ENCODE measurements at regions not wholly inside any gene's neighbourhood (a gene's known extent, or its start where the extent isn't known, plus 50 kb on each side); places are given as distances from the start of the nearest gene placed in this dataset.
A peak's percentile ranks its signal among the peaks of the same experiment; 100 is the strongest.
"Not testable (repeated sequence)": the region's sequence is repeated elsewhere in the genome, so short reads cannot be mapped to it uniquely, and the experiment has no call there.

GRCh38 chr5:23677996-23678395, 170.6 kb downstream of the PRDM9 start:
- no peak for DNase-seq
- H3K36me3 ChIP-seq: no peaks in the 10 kb centered on the region
- no peak overlapping the region for H3K4me3 ChIP-seq
- no peaks in the 10 kb centered on the region for H3K27me3 ChIP-seq
- peaks cover 3% of the 10 kb centered on the region for H3K9me3 ChIP-seq

DNA sequence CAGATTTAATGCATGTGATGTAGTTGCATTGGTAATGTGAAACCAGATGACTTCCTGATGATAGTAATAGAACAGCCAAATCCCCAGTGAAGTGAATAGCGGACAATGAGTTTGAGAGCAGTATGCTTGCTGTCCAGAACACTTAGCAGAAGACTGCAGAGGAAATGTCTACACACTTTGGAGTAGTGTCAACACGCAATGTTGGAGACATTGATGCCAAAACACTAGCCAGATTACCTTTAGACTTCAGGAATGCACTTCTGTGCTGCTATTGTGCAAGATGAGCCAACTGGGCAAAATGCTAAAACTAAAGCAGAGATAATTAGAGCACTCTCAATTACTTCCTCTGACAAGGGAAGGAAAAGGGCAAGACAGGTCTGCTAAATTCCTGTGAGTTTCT, 176.7 kb downstream of the PRDM9 start:
- no peaks in the 10 kb centered on the region for H3K36me3 ChIP-seq
- DNase-seq: no peak
- no peak overlapping the region for H3K4me3 ChIP-seq
- H3K27me3 ChIP-seq: no peaks in the 10 kb centered on the region
- H3K9me3 ChIP-seq: peaks cover under 1% of the 10 kb centered on the region; the same call in 1 of the 2 replicates

DNA sequence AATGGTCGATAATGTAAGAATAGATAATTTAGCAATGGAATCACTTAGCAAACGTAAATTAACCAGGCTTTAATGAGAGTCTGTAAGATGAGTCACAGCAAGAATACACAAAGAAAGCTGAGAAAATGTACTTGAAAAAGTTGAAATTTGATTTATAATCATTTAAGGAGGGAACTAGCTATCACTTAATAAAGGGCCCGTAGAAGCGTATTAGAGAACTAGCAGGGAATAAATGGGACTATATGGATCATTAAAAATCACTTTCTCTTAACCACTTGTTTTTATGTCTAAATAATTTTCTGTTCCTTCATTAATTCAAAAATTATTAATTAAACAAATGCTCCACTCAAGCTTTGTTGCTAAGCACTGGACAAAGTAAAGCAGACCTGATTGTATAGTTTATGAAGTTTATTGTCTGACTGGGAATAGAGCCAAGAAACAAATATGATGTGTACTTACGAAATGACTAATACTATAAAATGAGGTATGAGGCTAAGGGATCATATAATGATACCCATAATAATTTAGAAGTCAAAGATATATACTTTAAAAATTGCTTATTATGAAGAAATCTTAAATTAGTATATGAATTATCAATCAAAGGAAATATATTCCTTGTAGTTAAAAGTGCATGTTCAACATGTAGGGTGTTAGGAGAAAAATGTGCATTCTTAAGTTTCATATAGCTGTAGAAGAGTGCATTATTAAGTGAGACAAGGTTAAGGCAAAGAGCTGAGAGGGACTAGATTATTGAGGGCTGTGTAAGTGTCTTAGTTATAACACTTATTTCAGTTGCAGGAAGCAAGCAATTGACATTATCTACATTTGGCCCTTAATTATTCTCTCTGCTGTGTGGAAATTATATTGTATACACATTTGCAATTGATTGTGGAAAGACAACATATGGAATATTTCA, 196.8 kb downstream of the PRDM9 start:
- H3K4me3 ChIP-seq: no peak overlapping the region
- DNase-seq: no peak
- H3K9me3 ChIP-seq: no peaks in the 10 kb centered on the region
- no peaks in the 10 kb centered on the region for H3K36me3 ChIP-seq
- no peaks in the 10 kb centered on the region for H3K27me3 ChIP-seq

GRCh38 chr5:23717486-23717885, 210.1 kb downstream of the PRDM9 start:
- no peaks in the 10 kb centered on the region for H3K27me3 ChIP-seq

GRCh38 chr5:23718564-23718963, 211.2 kb downstream of the PRDM9 start:
- Histone ChIP-seq H3K36me3 (no peaks in the 10 kb centered on the region), H3K27me3 (no peaks in the 10 kb centered on the region), H3K4me3 (no peak overlapping the region), H3K9me3 (no peaks in the 10 kb centered on the region; the same call in 1 of the 2 replicates)
- DNase-seq: no peak

More at GRCh38 chr5:23717486-23717885, 210.1 kb downstream of the PRDM9 start:
- Histone ChIP-seq H3K4me3 (no peak overlapping the region), H3K9me3 (peaks cover under 1% of the 10 kb centered on the region; the same call in 1 of the 2 replicates), H3K36me3 (no peaks in the 10 kb centered on the region)
- DNase-seq: no peak

DNA sequence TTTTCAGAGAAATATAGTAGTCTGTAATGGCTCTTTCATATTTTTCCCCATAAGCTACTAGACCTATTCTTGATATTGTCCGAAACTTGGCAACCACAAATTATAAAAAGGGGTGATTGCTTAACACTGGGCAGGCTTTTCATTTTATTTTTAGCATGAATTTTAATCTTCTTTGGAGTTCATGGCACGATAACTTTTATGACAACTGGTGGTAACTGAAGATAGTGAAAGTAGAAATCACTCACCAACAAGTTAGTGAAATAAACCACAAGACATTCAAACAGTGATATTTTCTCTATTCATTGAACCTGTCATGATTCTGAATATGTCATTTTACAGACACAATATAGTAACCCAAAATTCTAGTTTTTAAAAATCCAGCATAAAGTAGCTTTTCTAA, 213.9 kb downstream of the PRDM9 start:
- no peak for DNase-seq
- no peaks in the 10 kb centered on the region for H3K9me3 ChIP-seq
- no peaks in the 10 kb centered on the region for H3K36me3 ChIP-seq
- H3K4me3 ChIP-seq: peak overlapping the region; percentile 23
- H3K27me3 ChIP-seq: no peaks in the 10 kb centered on the region

DNA sequence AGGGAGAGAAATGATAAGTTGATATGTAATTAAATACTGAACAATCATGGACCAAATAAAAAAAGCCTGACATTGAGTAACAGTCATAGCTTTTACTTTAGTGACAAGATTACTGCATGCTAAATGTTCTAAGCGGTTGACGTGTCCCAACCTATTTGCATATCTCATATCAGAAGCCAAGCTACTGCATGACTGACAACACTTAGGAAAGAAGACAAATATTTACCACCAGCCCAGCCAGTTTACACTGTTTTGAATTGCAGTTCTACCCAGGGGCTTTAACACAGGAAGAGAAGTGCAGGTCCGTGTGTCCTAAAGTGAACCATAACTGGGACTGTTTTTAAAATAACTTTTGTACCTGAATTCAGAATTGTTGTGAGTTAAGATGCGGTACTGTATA, 219.9 kb downstream of the PRDM9 start:
- no peak for DNase-seq
- H3K9me3 ChIP-seq: no peaks in the 10 kb centered on the region
- H3K36me3 ChIP-seq: no peaks in the 10 kb centered on the region
- no peaks in the 10 kb centered on the region for H3K27me3 ChIP-seq
- no peak overlapping the region for H3K4me3 ChIP-seq

- H3K27me3 ChIP-seq: no peaks in the 10 kb centered on the region
- H3K36me3 ChIP-seq: no peaks in the 10 kb centered on the region
- 0 out of 2 replicates have a peak, but pooled peaks cover 3% of the 10 kb centered on the region for H3K9me3 ChIP-seq
- H3K4me3 ChIP-seq: no peak overlapping the region
- DNase-seq: no peak
Observed at GRCh38 chr5:23730023-23730422, 222.6 kb downstream of the PRDM9 start.

- H3K9me3 ChIP-seq: no peaks in the 10 kb centered on the region
- H3K4me3 ChIP-seq: no peak overlapping the region
- no peaks in the 10 kb centered on the region for H3K36me3 ChIP-seq
- no peaks in the 10 kb centered on the region for H3K27me3 ChIP-seq
- DNase-seq: no peak
Observed at GRCh38 chr5:23740029-23740428, 232.6 kb downstream of the PRDM9 start.

DNA sequence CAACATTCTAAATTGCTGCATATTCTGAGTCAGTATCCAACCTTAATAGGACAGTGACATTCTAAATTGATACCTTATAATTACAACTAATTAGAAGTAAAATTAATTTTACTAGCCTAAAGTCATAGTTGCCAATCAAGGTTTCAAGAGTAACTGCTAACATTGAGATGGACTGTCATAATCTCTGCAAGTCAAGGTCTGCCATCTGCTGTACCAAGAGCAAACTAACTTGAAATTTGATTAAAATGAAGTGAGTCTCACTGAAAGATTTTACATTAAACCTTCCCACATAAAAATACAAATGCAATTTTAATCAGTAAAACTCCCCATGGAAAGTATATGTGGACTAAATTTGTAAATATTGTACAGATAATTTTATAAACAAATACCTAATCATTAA, 235.3 kb downstream of the PRDM9 start:
- Histone ChIP-seq H3K4me3 (no peak overlapping the region), H3K9me3 (no peaks in the 10 kb centered on the region), H3K27me3 (no peaks in the 10 kb centered on the region), H3K36me3 (no peaks in the 10 kb centered on the region)
- no peak for DNase-seq

DNA sequence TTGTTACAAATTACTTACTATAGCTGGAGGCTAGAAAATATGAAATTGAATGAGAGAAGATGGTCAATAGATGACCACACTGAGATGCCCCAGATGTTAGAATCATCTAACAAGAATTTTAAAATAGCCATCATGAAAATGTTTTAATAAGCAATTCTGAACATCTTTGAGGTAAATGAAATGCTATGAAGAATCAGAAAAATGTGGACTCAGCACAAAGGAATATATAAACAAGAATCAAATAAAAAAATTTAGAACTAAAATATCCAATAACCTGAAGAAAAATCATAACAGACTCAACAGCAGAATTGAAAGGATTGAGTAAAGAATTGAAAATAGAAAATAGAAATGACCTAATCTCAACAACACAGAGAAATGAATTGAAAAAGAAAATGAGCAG, 248.5 kb downstream of the PRDM9 start:
- no peak for DNase-seq
- Histone ChIP-seq H3K4me3 (no peak overlapping the region; the same call in 1 of the 2 replicates), H3K9me3 (no peaks in the 10 kb centered on the region; the same call in 1 of the 2 replicates), H3K36me3 (no peaks in the 10 kb centered on the region), H3K27me3 (no peaks in the 10 kb centered on the region)

GRCh38 chr5:23756779-23757178, 249.4 kb downstream of the PRDM9 start:
- Histone ChIP-seq H3K4me3 (no peak overlapping the region; the same call in 1 of the 2 replicates), H3K9me3 (no peaks in the 10 kb centered on the region), H3K36me3 (no peaks in the 10 kb centered on the region), H3K27me3 (no peaks in the 10 kb centered on the region)
- DNase-seq: no peak

- Histone ChIP-seq H3K36me3 (no peaks in the 10 kb centered on the region), H3K27me3 (no peaks in the 10 kb centered on the region), H3K9me3 (no peaks in the 10 kb centered on the region), H3K4me3 (no peak overlapping the region)
- no peak for DNase-seq
Observed at GRCh38 chr5:23763170-23763569, 255.8 kb downstream of the PRDM9 start.

- Histone ChIP-seq H3K27me3 (no peaks in the 10 kb centered on the region), H3K4me3 (no peak overlapping the region), H3K36me3 (no peaks in the 10 kb centered on the region), H3K9me3 (no peaks in the 10 kb centered on the region)
- DNase-seq: no peak
Observed at GRCh38 chr5:23776684-23777083, 269.3 kb downstream of the PRDM9 start.

DNA sequence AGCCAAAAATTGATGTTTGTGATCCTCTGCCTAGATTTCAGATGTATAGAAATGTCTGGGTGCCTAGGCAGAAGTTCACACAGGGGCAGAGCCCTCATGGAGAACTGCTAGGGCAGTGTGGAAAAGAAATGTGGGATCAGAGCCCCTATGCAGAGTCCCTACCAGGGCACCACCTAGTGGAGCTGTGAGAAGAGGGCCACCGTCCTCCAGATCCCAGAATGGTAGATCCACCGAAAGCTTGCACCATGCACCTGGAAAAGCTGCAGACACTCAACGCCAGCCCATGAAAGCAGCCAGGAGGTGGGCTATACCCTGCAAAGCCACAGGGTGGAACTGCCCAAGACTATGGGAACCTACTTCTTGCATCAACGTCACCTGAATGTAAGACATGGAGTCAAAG, 292.9 kb downstream of the PRDM9 start:
- H3K4me3 ChIP-seq, H3K9me3 ChIP-seq, H3K36me3 ChIP-seq, H3K27me3 ChIP-seq: not testable (repeated sequence)
- peak; percentile 5 for DNase-seq

DNA sequence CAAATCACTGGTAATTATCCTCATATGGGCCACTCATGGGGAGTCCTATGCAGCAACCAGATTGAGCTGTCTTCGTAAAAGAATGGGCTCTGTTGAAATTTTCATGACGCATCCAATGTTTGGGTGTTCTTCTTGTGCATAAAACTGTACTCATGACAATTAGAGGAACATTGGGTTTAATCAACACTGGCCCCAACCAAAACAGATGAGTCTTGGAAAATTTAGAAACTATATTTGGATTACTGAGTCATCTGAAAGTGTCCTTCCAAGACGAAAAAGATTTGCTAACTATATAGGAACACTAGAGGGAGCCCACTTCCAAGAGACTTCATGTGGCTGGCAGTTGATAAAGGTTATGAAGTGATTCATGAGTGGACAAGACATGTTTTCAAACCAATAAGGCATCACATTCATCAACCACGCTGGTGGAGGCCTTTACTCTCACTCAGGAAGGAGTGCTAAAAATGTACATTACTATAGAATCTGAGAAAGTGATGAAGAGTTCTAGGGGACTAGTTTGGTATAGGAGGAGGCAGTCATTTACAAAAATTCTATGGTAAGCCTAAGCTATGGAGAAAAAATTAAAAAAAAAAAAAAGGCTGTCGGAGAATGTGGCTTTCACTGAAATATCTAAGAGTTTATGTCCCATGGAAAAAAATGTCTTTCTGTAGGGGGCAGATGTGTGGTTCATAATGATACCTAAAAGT, 313.5 kb downstream of the PRDM9 start:
- Histone ChIP-seq H3K27me3 (no peaks in the 10 kb centered on the region), H3K4me3 (no peak overlapping the region), H3K36me3 (no peaks in the 10 kb centered on the region), H3K9me3 (no peaks in the 10 kb centered on the region)
- DNase-seq: peak; percentile 9

- no peak overlapping the region for H3K4me3 ChIP-seq
- H3K9me3 ChIP-seq: no peaks in the 10 kb centered on the region
- no peaks in the 10 kb centered on the region for H3K27me3 ChIP-seq
- DNase-seq: no peak
- no peaks in the 10 kb centered on the region for H3K36me3 ChIP-seq
Observed at GRCh38 chr5:23823521-23823920, 316.1 kb downstream of the PRDM9 start.

DNA sequence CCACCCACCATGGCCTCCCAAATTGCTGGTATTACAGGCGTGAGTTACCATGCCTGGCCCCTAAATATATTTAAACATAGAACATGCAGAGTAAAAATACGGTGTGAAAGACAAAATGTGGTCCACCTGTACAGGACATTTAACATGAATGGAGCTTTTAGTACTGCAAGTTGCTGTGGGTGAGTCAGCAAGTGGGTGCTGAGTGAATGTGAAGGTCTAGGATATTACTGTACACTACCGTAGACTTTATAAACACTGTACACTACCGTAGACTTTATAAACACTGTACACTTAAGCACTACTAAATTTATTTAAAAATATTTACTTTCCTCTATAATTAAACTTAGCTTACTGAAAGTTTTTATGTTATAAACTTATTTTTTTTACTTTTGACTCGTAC, 317.8 kb downstream of the PRDM9 start:
- H3K4me3 ChIP-seq: no peak overlapping the region
- H3K27me3 ChIP-seq: no peaks in the 10 kb centered on the region
- H3K9me3 ChIP-seq: no peaks in the 10 kb centered on the region
- H3K36me3 ChIP-seq: no peaks in the 10 kb centered on the region
- no peak for DNase-seq

Data from MG63 (cell line).